Breast epithelium (tissue), 4 donors: ENCODE measurements at regions not wholly inside any gene's neighbourhood (a gene's known extent, or its start where the extent isn't known, plus 50 kb on each side); places are given as distances from the start of the nearest gene placed in this dataset.

Source experiments
- DNase-seq, 2 donors: peaks; one replicate each; pipeline ENCODE4 v3.0.0-alpha.2; 2019; ENCODE audit warnings: low spot score in 2 of 2
- H3K27ac ChIP-seq, 2 donors: fragments of 200-600 bp; sonication (generic) in 1 of 2; one replicate each; pipeline ENCODE4 v1.5.1; 2016 to 2019; ENCODE audit warnings: mild to moderate bottlenecking in 1 of 2
- H3K27me3 ChIP-seq, 2 donors: fragments of 200-600 bp; sonication (generic) in 1 of 2; one replicate each; pipeline versions ENCODE4 v1.5.1 to v1.6.0; 2017 to 2019; ENCODE audit warnings: control low read depth in 1 of 2, mild to moderate bottlenecking in 1 of 2
- H3K36me3 ChIP-seq: fragments of 200-600 bp; one replicate; pipeline ENCODE4 v1.5.1; 2019
- H3K4me1 ChIP-seq, 2 donors: fragments of 200-600 bp; sonication (generic); one replicate each; pipeline ENCODE4 v1.5.1; 2016 to 2019; ENCODE audit warnings: control low read depth in 1 of 2
- H3K4me3 ChIP-seq, 3 donors: fragments of 200-600 bp; sonication (generic); 1 replicate in 2 of 3; 2 replicates in 1 of 3; pipeline ENCODE4 v1.5.1; 2016 to 2019; ENCODE audit warnings: mild to moderate bottlenecking in 3 of 3, moderate library complexity in 2 of 3
- H3K9me3 ChIP-seq, 2 donors: fragments of 200-600 bp; sonication (generic) in 1 of 2; one replicate each; pipeline ENCODE4 v1.5.1; 2016 to 2019; ENCODE audit warnings: control low read depth in 1 of 2
- POLR2A ChIP-seq: fragments of 450-650 bp; IDR thresholded peaks from one replicate; pipeline ENCODE4 v1.6.1; 2016; ENCODE audit warnings: antibody characterized with exemption, mild to moderate bottlenecking, moderate library complexity
- POLR2AphosphoS5 ChIP-seq, 3 donors: sonication (generic); formaldehyde crosslinking; IDR thresholded peaks; one replicate each; pipeline ENCODE4 v1.6.1; 2017; ENCODE audit warnings: antibody characterized with exemption in 3 of 3
- intact Hi-C: fragments of 100-400 bp; cut with DNase I; formaldehyde crosslinking; loops from one replicate; pipeline ENCODE4 v1.15.1; 2023; ENCODE audit warnings: low total_unique reads
- TF ChIP-seq, protein P1 (sequence below), 3 donors: fragments of 450-650 bp; IDR thresholded peaks; one replicate each; pipeline ENCODE4 v1.5.1; 2016 to 2017; ENCODE audit warnings: antibody characterized with exemption in 3 of 3, mild to moderate bottlenecking in 3 of 3, moderate library complexity in 3 of 3

DNA sequence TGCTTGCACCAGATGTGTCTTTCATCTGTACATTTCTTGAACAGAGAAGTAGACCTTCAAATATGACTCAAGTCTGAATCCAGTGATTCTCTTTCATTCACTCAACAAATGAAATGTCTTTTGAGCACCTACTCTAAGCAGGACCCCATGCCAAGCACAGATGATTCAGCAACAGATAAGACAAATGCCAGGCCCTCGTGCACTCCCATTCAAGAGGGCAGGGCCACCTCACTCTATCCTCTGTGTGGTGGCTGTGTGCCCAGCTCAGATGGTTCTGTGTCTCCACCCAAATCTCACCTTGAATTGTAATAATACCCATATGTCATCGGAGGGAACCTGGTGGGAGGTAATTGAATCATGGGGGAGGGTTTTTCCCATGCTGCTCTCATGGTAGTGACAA, 74.1 kb upstream of the NKD1 start:
- no peaks in the 10 kb centered on the region for H3K9me3 ChIP-seq
- no peaks in the 10 kb centered on the region for H3K36me3 ChIP-seq
- peaks cover 0 to 14% of the 10 kb centered on the region in 2 donors for H3K27me3 ChIP-seq
- no peak for DNase-seq
- TF ChIP-seq POLR2A = no peak
- TF ChIP-seq, protein P1, sequence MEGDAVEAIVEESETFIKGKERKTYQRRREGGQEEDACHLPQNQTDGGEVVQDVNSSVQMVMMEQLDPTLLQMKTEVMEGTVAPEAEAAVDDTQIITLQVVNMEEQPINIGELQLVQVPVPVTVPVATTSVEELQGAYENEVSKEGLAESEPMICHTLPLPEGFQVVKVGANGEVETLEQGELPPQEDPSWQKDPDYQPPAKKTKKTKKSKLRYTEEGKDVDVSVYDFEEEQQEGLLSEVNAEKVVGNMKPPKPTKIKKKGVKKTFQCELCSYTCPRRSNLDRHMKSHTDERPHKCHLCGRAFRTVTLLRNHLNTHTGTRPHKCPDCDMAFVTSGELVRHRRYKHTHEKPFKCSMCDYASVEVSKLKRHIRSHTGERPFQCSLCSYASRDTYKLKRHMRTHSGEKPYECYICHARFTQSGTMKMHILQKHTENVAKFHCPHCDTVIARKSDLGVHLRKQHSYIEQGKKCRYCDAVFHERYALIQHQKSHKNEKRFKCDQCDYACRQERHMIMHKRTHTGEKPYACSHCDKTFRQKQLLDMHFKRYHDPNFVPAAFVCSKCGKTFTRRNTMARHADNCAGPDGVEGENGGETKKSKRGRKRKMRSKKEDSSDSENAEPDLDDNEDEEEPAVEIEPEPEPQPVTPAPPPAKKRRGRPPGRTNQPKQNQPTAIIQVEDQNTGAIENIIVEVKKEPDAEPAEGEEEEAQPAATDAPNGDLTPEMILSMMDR (IDR thresholded peaks at IDR 0.05) = no peak
- no peak for TF ChIP-seq POLR2AphosphoS5 (IDR thresholded peaks at IDR 0.05)
- no peak overlapping the region for H3K27ac ChIP-seq
- H3K4me3 ChIP-seq = no peak overlapping the region
- H3K4me1 ChIP-seq = no peaks in the 10 kb centered on the region
- intact Hi-C loops = loop anchor here (1.0 kb wide), 1 partner anchor 17 kb away; no protein-coding TSS in a partner anchor

DNA sequence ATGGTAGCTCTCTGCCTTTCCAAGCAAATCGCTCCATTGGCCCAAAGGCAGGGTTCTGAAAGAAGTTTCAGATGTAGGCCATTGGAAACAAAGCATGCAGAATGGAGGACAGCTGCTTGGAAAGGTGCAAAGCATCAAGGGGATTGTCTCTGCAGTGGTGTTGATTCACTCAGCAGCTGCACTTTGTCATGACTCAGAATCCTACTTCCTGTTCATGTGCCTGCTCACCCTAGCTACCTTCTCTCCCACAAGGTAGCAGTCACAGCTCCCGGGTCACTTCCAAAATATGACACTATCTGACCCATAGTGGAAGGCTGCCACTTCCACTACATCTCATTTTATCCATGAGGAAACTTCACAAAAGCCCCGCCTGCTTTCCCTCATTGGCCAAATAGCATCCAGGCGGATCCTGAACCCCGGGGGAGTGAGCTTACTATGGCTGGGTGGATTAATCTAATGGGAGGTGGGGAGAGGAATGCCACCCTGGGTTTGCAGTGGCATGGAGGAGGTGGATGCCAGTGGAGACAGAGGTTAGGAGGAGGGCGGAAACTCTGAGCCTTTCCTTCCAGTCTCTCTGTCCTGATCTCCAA, 74.7 kb upstream of the NKD1 start:
- no peak for TF ChIP-seq POLR2A
- TF ChIP-seq POLR2AphosphoS5 (IDR thresholded peaks at IDR 0.05) = no peak
- Histone ChIP-seq H3K4me3 (no peak overlapping the region), H3K9me3 (no peaks in the 10 kb centered on the region), H3K4me1 (no peaks in the 10 kb centered on the region), H3K27me3 (peaks cover 0 to 14% of the 10 kb centered on the region in 2 donors), H3K36me3 (no peaks in the 10 kb centered on the region), H3K27ac (no peak overlapping the region)
- intact Hi-C loops = no loop called here
- no peak for DNase-seq

GRCh38 chr16:50472472-50472871, 75.7 kb upstream of the NKD1 start:
- H3K36me3 ChIP-seq = no peaks in the 10 kb centered on the region
- no peak for DNase-seq
- H3K27ac ChIP-seq = no peak overlapping the region
- H3K4me3 ChIP-seq = no peak overlapping the region
- H3K9me3 ChIP-seq = no peaks in the 10 kb centered on the region
- H3K4me1 ChIP-seq = no peaks in the 10 kb centered on the region
- TF ChIP-seq, protein P1 (IDR thresholded peaks at IDR 0.05) = no peak
- intact Hi-C loops = no loop called here
- peaks cover 3 to 21% of the 10 kb centered on the region in 2 donors for H3K27me3 ChIP-seq

DNA sequence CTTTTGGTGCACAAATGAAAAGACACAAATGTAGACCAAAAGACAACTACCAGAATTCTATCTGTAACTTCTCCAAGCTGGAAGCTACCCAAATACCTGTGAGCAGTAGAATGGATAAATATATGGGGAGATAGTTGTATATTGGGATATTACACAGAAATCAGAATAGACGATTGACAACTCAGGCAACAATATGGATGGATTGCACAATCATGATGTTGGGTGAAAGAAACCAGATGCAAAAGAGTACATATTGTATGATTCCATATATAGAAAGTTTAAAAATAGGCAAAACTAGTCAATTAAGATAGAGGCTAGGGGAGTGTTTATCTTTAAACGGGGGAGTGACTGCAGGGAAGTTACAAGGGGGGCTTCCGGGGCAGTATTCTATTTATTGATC, 77.5 kb upstream of the NKD1 start:
- Histone ChIP-seq H3K4me1 (no peaks in the 10 kb centered on the region), H3K27ac (no peak overlapping the region), H3K27me3 (peaks cover 3 to 24% of the 10 kb centered on the region in 2 donors), H3K36me3 (no peaks in the 10 kb centered on the region), H3K4me3 (no peak overlapping the region), H3K9me3 (no peaks in the 10 kb centered on the region)
- intact Hi-C loops = no loop called here
- TF ChIP-seq POLR2AphosphoS5 (IDR thresholded peaks at IDR 0.05) (no peak), POLR2A (no peak)
- TF ChIP-seq, protein P1 (IDR thresholded peaks at IDR 0.05) = no peak
- DNase-seq = no peak

- no peaks in the 10 kb centered on the region for H3K36me3 ChIP-seq
- no peak overlapping the region for H3K4me3 ChIP-seq
- no peak overlapping the region for H3K27ac ChIP-seq
- intact Hi-C loops = loop anchor here (5.0 kb wide), 2 partner anchors 172 to 927 kb away; no protein-coding TSS in a partner anchor
- no peaks in the 10 kb centered on the region for H3K9me3 ChIP-seq
- no peak for DNase-seq
- TF ChIP-seq POLR2AphosphoS5 (IDR thresholded peaks at IDR 0.05) (no peak), POLR2A (no peak)
- TF ChIP-seq, protein P1 (IDR thresholded peaks at IDR 0.05) = no peak
- H3K4me1 ChIP-seq = no peaks in the 10 kb centered on the region
- peaks cover 3 to 24% of the 10 kb centered on the region in 2 donors for H3K27me3 ChIP-seq
These were observed 78.4 kb upstream of the NKD1 start for GRCh38 chr16:50469744-50470321.
